ENCODE measurements at regions not wholly inside any gene's neighbourhood (a gene's known extent, or its start where the extent isn't known, plus 50 kb on each side); places are given as distances from the start of the nearest gene placed in this dataset.

DNA sequence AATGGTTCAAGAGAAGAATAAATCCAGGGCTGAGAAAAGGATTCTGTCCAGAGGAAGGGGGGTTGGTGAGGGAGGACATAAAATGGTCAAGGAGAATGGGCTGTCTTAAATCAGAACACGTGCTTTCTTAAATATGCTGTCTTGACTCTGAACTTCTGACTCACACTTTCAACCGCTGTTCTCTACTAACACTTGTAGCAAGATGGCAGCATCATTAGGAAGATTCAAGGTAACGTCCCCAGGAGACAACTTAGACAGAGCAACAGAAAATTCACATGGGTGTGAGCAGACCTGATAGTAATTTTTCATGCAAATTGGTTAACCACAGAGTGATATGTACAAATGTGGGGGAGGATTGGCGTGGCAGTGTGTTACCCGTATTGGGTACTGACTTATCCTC is 126.8 kb upstream of the GALNT17 start:
- TF ChIP-seq, protein P1, sequence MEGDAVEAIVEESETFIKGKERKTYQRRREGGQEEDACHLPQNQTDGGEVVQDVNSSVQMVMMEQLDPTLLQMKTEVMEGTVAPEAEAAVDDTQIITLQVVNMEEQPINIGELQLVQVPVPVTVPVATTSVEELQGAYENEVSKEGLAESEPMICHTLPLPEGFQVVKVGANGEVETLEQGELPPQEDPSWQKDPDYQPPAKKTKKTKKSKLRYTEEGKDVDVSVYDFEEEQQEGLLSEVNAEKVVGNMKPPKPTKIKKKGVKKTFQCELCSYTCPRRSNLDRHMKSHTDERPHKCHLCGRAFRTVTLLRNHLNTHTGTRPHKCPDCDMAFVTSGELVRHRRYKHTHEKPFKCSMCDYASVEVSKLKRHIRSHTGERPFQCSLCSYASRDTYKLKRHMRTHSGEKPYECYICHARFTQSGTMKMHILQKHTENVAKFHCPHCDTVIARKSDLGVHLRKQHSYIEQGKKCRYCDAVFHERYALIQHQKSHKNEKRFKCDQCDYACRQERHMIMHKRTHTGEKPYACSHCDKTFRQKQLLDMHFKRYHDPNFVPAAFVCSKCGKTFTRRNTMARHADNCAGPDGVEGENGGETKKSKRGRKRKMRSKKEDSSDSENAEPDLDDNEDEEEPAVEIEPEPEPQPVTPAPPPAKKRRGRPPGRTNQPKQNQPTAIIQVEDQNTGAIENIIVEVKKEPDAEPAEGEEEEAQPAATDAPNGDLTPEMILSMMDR (IDR thresholded peaks at IDR 0.05; ENCODE audit: low read depth, low read length, missing control alignments), result no peak
- in situ Hi-C loops (cut with HindIII; ENCODE audit: low sequenced_read_pairs), result no loop called here
- no peak overlapping the region for H3K4me3 ChIP-seq (ENCODE audit: low read depth, low read length)
- no peak for DNase-seq (ENCODE audit: low read depth)

DNA sequence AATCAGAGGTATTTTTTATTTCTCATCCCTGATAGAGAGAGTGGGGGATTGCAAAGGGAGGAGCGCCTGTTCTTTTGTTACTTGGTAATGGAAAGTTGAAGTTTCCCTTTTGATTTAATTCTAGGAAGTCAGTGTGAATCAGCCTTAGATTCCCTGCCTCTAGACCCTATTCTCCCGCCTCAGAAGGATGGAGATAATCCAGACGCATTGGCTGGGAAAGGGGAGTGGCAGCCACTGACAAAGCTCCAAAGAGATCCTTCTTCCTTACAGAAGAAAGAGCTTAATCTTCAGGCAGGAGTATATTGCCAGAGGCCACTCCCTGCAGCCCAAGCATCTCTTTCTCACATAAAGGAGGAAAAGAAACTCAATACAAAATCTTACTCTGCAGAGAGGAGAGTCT is 122.3 kb upstream of the GALNT17 start:
- in situ Hi-C loops (cut with HindIII; ENCODE audit: low sequenced_read_pairs), result no loop called here
- TF ChIP-seq, protein P1 (IDR thresholded peaks at IDR 0.05; ENCODE audit: low read depth, low read length, missing control alignments), result no peak
- no peak overlapping the region for H3K4me3 ChIP-seq (ENCODE audit: low read depth, low read length)
- no peak for DNase-seq (ENCODE audit: low read depth)

DNA sequence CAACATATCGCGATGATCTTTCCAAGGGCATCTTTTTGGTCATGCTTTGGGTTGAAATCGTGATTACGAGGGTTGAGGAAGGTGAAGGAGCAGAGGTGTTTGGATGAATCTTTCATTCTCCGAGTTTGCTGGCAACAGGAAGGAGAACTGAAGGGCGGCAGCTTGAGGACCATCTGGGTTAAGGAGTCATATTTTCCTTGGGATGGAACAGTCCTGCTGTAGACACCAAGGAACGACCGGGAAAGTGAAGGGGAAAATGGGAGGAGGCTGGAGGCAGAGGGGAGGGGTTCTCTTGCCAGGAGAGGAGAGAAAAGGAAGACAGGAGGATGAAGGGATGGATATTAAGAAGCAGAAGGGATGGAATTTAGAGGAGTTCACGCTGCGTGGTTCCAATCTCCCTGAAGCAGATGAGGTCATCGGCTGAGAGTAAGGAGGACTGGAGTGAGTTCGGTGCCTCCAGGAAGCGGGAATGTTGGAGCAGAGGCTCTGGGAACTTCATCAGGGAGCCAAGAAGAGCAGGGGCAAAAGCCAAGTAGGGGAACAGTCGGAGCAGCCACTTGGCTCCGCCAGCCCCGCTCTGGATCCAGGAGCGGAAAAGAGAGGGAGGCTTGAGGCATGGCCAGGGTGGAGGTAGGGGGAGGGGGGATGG is 116.6 kb upstream of the GALNT17 start:
- no peak overlapping the region for H3K4me3 ChIP-seq (ENCODE audit: low read depth, low read length)

DNA sequence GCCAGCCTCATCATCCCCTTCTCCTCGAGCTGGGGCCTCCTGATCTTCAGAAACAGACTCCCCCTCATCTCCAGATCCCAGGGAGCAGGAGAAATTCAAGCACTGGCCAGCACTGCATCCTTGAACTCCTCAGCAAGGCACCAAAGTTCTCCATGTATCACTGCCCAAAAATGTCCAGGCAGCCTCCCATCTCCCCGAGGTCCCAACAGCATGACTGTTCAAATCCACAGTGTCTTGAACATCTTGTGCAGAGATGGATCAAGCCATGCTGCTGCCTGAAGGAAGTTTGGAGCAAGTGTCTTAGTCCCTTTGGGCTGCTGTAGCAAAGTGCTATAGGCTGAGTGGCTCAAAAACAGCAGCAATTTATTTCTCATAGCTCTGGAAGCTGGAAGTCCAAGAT is 115.5 kb upstream of the GALNT17 start:
- DNase-seq (ENCODE audit: low read depth), result no peak

More for the DNA sequence above, 116.6 kb upstream of the GALNT17 start:
- no peak for DNase-seq (ENCODE audit: low read depth)
- in situ Hi-C loops (cut with HindIII; ENCODE audit: low sequenced_read_pairs), result no loop called here
- TF ChIP-seq, protein P1 (IDR thresholded peaks at IDR 0.05; ENCODE audit: low read depth, low read length, missing control alignments), result no peak

DNA sequence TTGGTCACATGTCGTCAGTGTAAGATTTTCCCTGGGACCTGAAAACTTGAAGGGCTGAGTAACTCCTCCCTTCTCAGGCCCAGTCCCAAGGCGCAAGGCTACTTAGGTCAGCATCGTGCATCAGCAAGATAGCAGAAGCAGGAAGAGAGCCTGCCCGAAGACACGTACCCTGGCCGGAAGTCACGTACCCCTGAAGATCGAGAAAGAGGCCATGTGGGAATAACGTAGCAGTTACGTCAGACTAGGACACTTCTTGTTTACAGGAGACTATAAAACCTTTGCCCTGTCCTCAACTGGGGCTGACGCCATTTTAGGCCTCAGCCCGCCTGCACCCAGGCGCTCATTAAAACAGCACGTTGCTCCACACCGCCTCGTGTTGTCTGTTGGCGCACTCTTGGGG is 114.3 kb upstream of the GALNT17 start:
- TF ChIP-seq, protein P1 (IDR thresholded peaks at IDR 0.05; ENCODE audit: low read depth, low read length, missing control alignments), result no peak
- in situ Hi-C loops (cut with HindIII; ENCODE audit: low sequenced_read_pairs), result no loop called here
- H3K4me3 ChIP-seq (ENCODE audit: low read depth, low read length), result no peak overlapping the region
- no peak for DNase-seq (ENCODE audit: low read depth)

More for the DNA sequence above, 115.5 kb upstream of the GALNT17 start:
- in situ Hi-C loops (cut with HindIII; ENCODE audit: low sequenced_read_pairs), result no loop called here
- H3K4me3 ChIP-seq (ENCODE audit: low read depth, low read length), result no peak overlapping the region
- TF ChIP-seq, protein P1 (IDR thresholded peaks at IDR 0.05; ENCODE audit: low read depth, low read length, missing control alignments), result no peak

DNA sequence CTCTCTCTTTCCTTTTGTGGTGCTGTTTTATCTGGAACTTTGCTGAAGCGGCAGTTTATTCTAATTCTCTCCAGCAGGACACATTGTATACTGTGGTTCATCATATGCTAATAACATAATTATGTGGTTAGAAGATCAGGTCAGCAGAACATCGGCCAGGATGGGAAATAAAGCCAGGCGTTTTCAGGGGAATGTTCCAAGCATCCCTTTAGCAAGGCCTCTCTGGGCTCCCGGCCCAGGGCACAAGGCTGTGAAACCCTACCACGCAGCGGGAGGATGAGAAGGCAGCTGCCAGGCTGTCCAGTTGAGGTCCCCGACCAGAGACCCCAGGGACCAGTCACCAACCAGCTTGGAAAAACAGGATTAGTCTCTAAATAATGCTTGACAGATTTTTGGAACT is 112.2 kb upstream of the GALNT17 start:
- no peak overlapping the region for H3K4me3 ChIP-seq (ENCODE audit: low read depth, low read length)
- TF ChIP-seq, protein P1 (IDR thresholded peaks at IDR 0.05; ENCODE audit: low read depth, low read length, missing control alignments), result no peak
- peak; percentile 49 for DNase-seq (ENCODE audit: low read depth)
- in situ Hi-C loops (cut with HindIII; ENCODE audit: low sequenced_read_pairs), result no loop called here

Measured in astrocyte of the cerebellum (primary cell).